DND-41 (cell line): ENCODE measurements at regions not wholly inside any gene's neighbourhood (a gene's known extent, or its start where the extent isn't known, plus 50 kb on each side); places are given as distances from the start of the nearest gene placed in this dataset.

Source experiments
- CTCF ChIP-seq: IDR thresholded peaks from 2 replicates; pipeline ENCODE4 v1.5.1; 2012; ENCODE audit warnings: borderline replicate concordance, low read length, moderate library complexity, mild to moderate bottlenecking; ENCODE audit not compliant: poor library complexity, severe bottlenecking; ENCODE audit errors: extremely low read depth
- EZH2 ChIP-seq: IDR thresholded peaks from 3 replicates; pipeline ENCODE4 v1.6.1; 2012; ENCODE audit warnings: borderline replicate concordance, low read depth, mild to moderate bottlenecking, moderate library complexity, low read length, inconsistent platforms; ENCODE audit not compliant: severe bottlenecking

DNA sequence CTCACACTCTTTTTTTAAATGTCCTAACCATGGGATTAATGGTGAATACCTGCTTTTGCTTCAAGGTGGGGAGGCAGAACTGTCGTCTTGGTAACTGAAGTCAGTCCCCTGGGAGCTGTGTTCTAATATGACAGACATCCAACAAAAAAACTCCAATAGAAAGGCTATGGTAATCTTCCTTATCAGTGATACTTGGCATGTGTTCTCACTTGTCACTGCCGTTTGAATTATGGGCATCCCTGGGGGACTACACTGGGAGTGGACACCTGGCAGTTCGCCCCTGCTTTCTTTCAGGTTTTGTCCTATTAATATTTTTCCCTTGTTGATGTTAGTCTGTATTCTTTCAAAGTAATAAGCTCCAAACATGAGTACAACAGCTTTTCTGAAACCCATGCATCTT, 252.6 kb downstream of the SLITRK5 start:
- TF ChIP-seq EZH2 (no peak), CTCF (no peak)
